ENCODE measurements at regions not wholly inside any gene's neighbourhood (a gene's known extent, or its start where the extent isn't known, plus 50 kb on each side); places are given as distances from the start of the nearest gene placed in this dataset.
A peak's percentile ranks its signal among the peaks of the same experiment; 100 is the strongest.

GRCh38 chr3:178156301-178156700 is 379.9 kb upstream of the KCNMB2 start:
- no peak for DNase-seq (ENCODE audit: extremely low spot score)
- Histone ChIP-seq H3K27ac (ENCODE audit: low read depth) (no peak overlapping the region), H3K36me3 (ENCODE audit: insufficient read depth) (no peaks in the 10 kb centered on the region), H3K4me3 (ENCODE audit: low read depth, low read length) (no peak overlapping the region), H3K4me1 (ENCODE audit: insufficient read depth) (no peaks in the 10 kb centered on the region)
- 69% methylated on average over 4 of the region's 4 CpGs for WGBS

GRCh38 chr3:178159691-178160220 is 376.5 kb upstream of the KCNMB2 start:
- H3K27ac ChIP-seq (ENCODE audit: low read depth): no peak overlapping the region
- no peaks in the 10 kb centered on the region for H3K4me1 ChIP-seq (ENCODE audit: insufficient read depth)
- 75% methylated on average over 2 of the region's 2 CpGs for WGBS
- no peak for DNase-seq (ENCODE audit: extremely low spot score)
- no peaks in the 10 kb centered on the region for H3K36me3 ChIP-seq (ENCODE audit: insufficient read depth)
- no peak overlapping the region for H3K4me3 ChIP-seq (ENCODE audit: low read depth, low read length)

- DNase-seq (ENCODE audit: extremely low spot score): no peak
- H3K27ac ChIP-seq (ENCODE audit: low read depth): no peak overlapping the region
- H3K4me1 ChIP-seq (ENCODE audit: insufficient read depth): no peaks in the 10 kb centered on the region
- H3K4me3 ChIP-seq (ENCODE audit: low read depth, low read length): no peak overlapping the region
- WGBS: 65% methylated on average over 2 of the region's 2 CpGs
- H3K36me3 ChIP-seq (ENCODE audit: insufficient read depth): no peaks in the 10 kb centered on the region
Measured at GRCh38 chr3:178169421-178169820, 366.8 kb upstream of the KCNMB2 start.

GRCh38 chr3:178170698-178171535 is 365.3 kb upstream of the KCNMB2 start:
- Histone ChIP-seq H3K27ac (ENCODE audit: low read depth) (no peak overlapping the region), H3K4me3 (ENCODE audit: low read depth, low read length) (no peak overlapping the region), H3K4me1 (ENCODE audit: insufficient read depth) (no peaks in the 10 kb centered on the region), H3K36me3 (ENCODE audit: insufficient read depth) (no peaks in the 10 kb centered on the region)
- 79% methylated on average over 4 of the region's 4 CpGs for WGBS
- DNase-seq (ENCODE audit: extremely low spot score): peak; percentile 32

GRCh38 chr3:178172121-178172520 is 364.1 kb upstream of the KCNMB2 start:
- WGBS: 98% methylated on average over 2 of the region's 2 CpGs
- H3K27ac ChIP-seq (ENCODE audit: low read depth): no peak overlapping the region
- DNase-seq (ENCODE audit: extremely low spot score): no peak
- no peaks in the 10 kb centered on the region for H3K4me1 ChIP-seq (ENCODE audit: insufficient read depth)
- H3K36me3 ChIP-seq (ENCODE audit: insufficient read depth): no peaks in the 10 kb centered on the region
- H3K4me3 ChIP-seq (ENCODE audit: low read depth, low read length): no peak overlapping the region

- DNase-seq (ENCODE audit: extremely low spot score): no peak
- Histone ChIP-seq H3K27ac (ENCODE audit: low read depth) (no peak overlapping the region), H3K36me3 (ENCODE audit: insufficient read depth) (no peaks in the 10 kb centered on the region), H3K4me3 (ENCODE audit: low read depth, low read length) (no peak overlapping the region), H3K4me1 (ENCODE audit: insufficient read depth) (no peaks in the 10 kb centered on the region)
- 58% methylated on average over 2 of the region's 2 CpGs for WGBS
Measured at GRCh38 chr3:178174201-178174915, 361.9 kb upstream of the KCNMB2 start.

GRCh38 chr3:178181088-178181487 is 355.1 kb upstream of the KCNMB2 start:
- 90% methylated on average over 1 of the region's 1 CpG for WGBS
- Histone ChIP-seq H3K36me3 (ENCODE audit: insufficient read depth) (no peaks in the 10 kb centered on the region), H3K4me3 (ENCODE audit: low read depth, low read length) (no peak overlapping the region), H3K27ac (ENCODE audit: low read depth) (no peak overlapping the region), H3K4me1 (ENCODE audit: insufficient read depth) (no peaks in the 10 kb centered on the region)
- DNase-seq (ENCODE audit: extremely low spot score): no peak

GRCh38 chr3:178181784-178182183 is 354.5 kb upstream of the KCNMB2 start:
- DNase-seq (ENCODE audit: extremely low spot score): no peak
- Histone ChIP-seq H3K27ac (ENCODE audit: low read depth) (no peak overlapping the region), H3K4me3 (ENCODE audit: low read depth, low read length) (no peak overlapping the region), H3K36me3 (ENCODE audit: insufficient read depth) (no peaks in the 10 kb centered on the region), H3K4me1 (ENCODE audit: insufficient read depth) (no peaks in the 10 kb centered on the region)
- 74% methylated on average over 4 of the region's 4 CpGs for WGBS

GRCh38 chr3:178182337-178182779 is 353.9 kb upstream of the KCNMB2 start:
- H3K4me1 ChIP-seq (ENCODE audit: insufficient read depth): no peaks in the 10 kb centered on the region

GRCh38 chr3:178184833-178185232 is 351.4 kb upstream of the KCNMB2 start:
- Histone ChIP-seq H3K36me3 (ENCODE audit: insufficient read depth) (no peaks in the 10 kb centered on the region), H3K4me3 (ENCODE audit: low read depth, low read length) (no peak overlapping the region), H3K27ac (ENCODE audit: low read depth) (no peak overlapping the region), H3K4me1 (ENCODE audit: insufficient read depth) (no peaks in the 10 kb centered on the region)
- DNase-seq (ENCODE audit: extremely low spot score): no peak
- 95% methylated on average over 2 of the region's 2 CpGs for WGBS

More at GRCh38 chr3:178182337-178182779, 353.9 kb upstream of the KCNMB2 start:
- Histone ChIP-seq H3K27ac (ENCODE audit: low read depth) (no peak overlapping the region), H3K36me3 (ENCODE audit: insufficient read depth) (no peaks in the 10 kb centered on the region), H3K4me3 (ENCODE audit: low read depth, low read length) (no peak overlapping the region)
- 68% methylated on average over 5 of the region's 5 CpGs for WGBS
- DNase-seq (ENCODE audit: extremely low spot score): no peak

GRCh38 chr3:178186666-178187065 is 349.6 kb upstream of the KCNMB2 start:
- Histone ChIP-seq H3K27ac (ENCODE audit: low read depth) (no peak overlapping the region), H3K36me3 (ENCODE audit: insufficient read depth) (no peaks in the 10 kb centered on the region), H3K4me3 (ENCODE audit: low read depth, low read length) (no peak overlapping the region), H3K4me1 (ENCODE audit: insufficient read depth) (no peaks in the 10 kb centered on the region)
- WGBS: 97% methylated on average over 4 of the region's 4 CpGs
- no peak for DNase-seq (ENCODE audit: extremely low spot score)

GRCh38 chr3:178189854-178190253 is 346.4 kb upstream of the KCNMB2 start:
- H3K27ac ChIP-seq (ENCODE audit: low read depth): no peak overlapping the region
- 77% methylated on average over 3 of the region's 3 CpGs for WGBS
- no peaks in the 10 kb centered on the region for H3K4me1 ChIP-seq (ENCODE audit: insufficient read depth)
- no peak overlapping the region for H3K4me3 ChIP-seq (ENCODE audit: low read depth, low read length)
- H3K36me3 ChIP-seq (ENCODE audit: insufficient read depth): no peaks in the 10 kb centered on the region
- DNase-seq (ENCODE audit: extremely low spot score): no peak

- Histone ChIP-seq H3K27ac (ENCODE audit: low read depth) (no peak overlapping the region), H3K4me1 (ENCODE audit: insufficient read depth) (no peaks in the 10 kb centered on the region), H3K36me3 (ENCODE audit: insufficient read depth) (no peaks in the 10 kb centered on the region), H3K4me3 (ENCODE audit: low read depth, low read length) (no peak overlapping the region)
- DNase-seq (ENCODE audit: extremely low spot score): no peak
- WGBS: 56% methylated on average over 1 of the region's 1 CpG
Measured at GRCh38 chr3:178193846-178194245, 342.4 kb upstream of the KCNMB2 start.

- H3K36me3 ChIP-seq (ENCODE audit: insufficient read depth): no peaks in the 10 kb centered on the region
- DNase-seq (ENCODE audit: extremely low spot score): no peak
- WGBS: 81% methylated on average over 4 of the region's 4 CpGs
- H3K4me1 ChIP-seq (ENCODE audit: insufficient read depth): no peaks in the 10 kb centered on the region
- no peak overlapping the region for H3K4me3 ChIP-seq (ENCODE audit: low read depth, low read length)
- no peak overlapping the region for H3K27ac ChIP-seq (ENCODE audit: low read depth)
Measured at GRCh38 chr3:178194539-178194938, 341.7 kb upstream of the KCNMB2 start.

Measured in urinary bladder (tissue), 3 donors.